ENCODE measurements at regions not wholly inside any gene's neighbourhood (a gene's known extent, or its start where the extent isn't known, plus 50 kb on each side); places are given as distances from the start of the nearest gene placed in this dataset.
"Not testable (repeated sequence)": the region's sequence is repeated elsewhere in the genome, so short reads cannot be mapped to it uniquely, and the experiment has no call there.

GRCh38 chr2:224173933-224174332 is 134.8 kb upstream of the SERPINE2 start:
- no peaks in the 10 kb centered on the region for H3K27me3 ChIP-seq (ENCODE audit: control insufficient read depth, insufficient read depth, low read length)
- WGBS (ENCODE audit: insufficient coverage), result 67% methylated on average over 1 of the region's 3 CpGs
- DNase-seq (ENCODE audit: low read depth in 4 of 6, low spot score in 6 of 6), result peak in 1 of 6 donors; percentile 5
- H3K27ac ChIP-seq (ENCODE audit: low read depth, low read length), result no peak overlapping the region
- H3K4me1 ChIP-seq (ENCODE audit: control insufficient read depth, insufficient read depth, low read length), result peaks cover 8% of the 10 kb centered on the region
- no peak overlapping the region for H3K4me3 ChIP-seq (ENCODE audit: low read depth, low read length)
- no peaks in the 10 kb centered on the region for H3K9me3 ChIP-seq (ENCODE audit: control insufficient read depth, insufficient read depth, low read length)
- H3K36me3 ChIP-seq (ENCODE audit: control insufficient read depth, insufficient read depth, low read length), result no peaks in the 10 kb centered on the region

DNA sequence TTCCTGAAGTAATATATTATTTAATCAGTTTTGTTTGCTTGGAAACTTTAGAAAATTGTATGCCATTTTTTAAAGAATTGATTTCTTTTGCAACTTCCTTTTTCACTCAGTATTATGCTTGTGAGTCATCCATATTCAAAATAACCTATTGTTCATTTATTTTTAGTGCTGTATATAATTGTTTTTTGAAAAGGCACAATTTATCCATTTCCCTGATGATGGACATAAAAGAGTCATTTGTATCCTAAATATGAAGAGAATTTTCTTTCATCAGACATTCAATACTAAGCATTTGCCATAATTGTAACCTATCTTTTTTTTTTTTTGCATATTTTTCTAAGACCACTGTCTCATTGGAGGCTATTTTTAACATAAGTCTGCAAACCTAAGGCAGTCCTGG is 134.1 kb upstream of the SERPINE2 start:
- no peaks in the 10 kb centered on the region for H3K36me3 ChIP-seq (ENCODE audit: control insufficient read depth, insufficient read depth, low read length)
- DNase-seq (ENCODE audit: low read depth in 4 of 6, low spot score in 6 of 6), result no peak
- H3K27ac ChIP-seq (ENCODE audit: low read depth, low read length), result no peak overlapping the region
- no peak overlapping the region for H3K4me3 ChIP-seq (ENCODE audit: low read depth, low read length)
- H3K27me3 ChIP-seq (ENCODE audit: control insufficient read depth, insufficient read depth, low read length), result no peaks in the 10 kb centered on the region
- no peaks in the 10 kb centered on the region for H3K9me3 ChIP-seq (ENCODE audit: control insufficient read depth, insufficient read depth, low read length)
- peaks cover 5% of the 10 kb centered on the region for H3K4me1 ChIP-seq (ENCODE audit: control insufficient read depth, insufficient read depth, low read length)

DNA sequence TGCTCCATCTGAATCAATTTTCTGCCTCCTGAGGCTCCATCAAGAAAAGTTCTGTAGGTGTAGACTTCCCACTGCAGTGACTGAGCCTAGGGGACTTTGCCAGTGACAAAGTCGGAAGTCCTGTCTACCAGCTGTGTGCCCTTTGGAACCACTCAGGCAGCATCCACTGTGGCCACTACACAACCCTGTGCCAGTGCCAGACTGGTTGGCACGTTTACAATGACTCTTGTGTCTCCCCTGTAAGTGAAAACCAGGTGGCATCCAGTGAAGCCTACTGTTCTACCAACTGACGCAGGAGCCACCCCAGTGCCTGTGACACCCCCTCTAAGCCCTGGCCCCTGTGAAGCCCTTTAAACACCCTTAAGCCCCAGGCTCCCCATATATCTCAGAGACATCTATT is 132.1 kb upstream of the SERPINE2 start:
- Histone ChIP-seq H3K27me3 (ENCODE audit: control insufficient read depth, insufficient read depth, low read length) (no peaks in the 10 kb centered on the region), H3K36me3 (ENCODE audit: control insufficient read depth, insufficient read depth, low read length) (no peaks in the 10 kb centered on the region), H3K9me3 (ENCODE audit: control insufficient read depth, insufficient read depth, low read length) (no peaks in the 10 kb centered on the region), H3K4me1 (ENCODE audit: control insufficient read depth, insufficient read depth, low read length) (peaks cover 5% of the 10 kb centered on the region), H3K27ac (ENCODE audit: low read depth, low read length) (no peak overlapping the region), H3K4me3 (ENCODE audit: low read depth, low read length) (no peak overlapping the region)
- WGBS (ENCODE audit: insufficient coverage), result 31% methylated on average over 2 of the region's 3 CpGs
- peak in 4 of 6 donors; percentile 15 to 67 (median 41) for DNase-seq (ENCODE audit: low read depth in 4 of 6, low spot score in 6 of 6)

- H3K27me3 ChIP-seq (ENCODE audit: control insufficient read depth, insufficient read depth, low read length), result no peaks in the 10 kb centered on the region
These were observed 130.8 kb upstream of the SERPINE2 start for GRCh38 chr2:224169847-224170246.

DNA sequence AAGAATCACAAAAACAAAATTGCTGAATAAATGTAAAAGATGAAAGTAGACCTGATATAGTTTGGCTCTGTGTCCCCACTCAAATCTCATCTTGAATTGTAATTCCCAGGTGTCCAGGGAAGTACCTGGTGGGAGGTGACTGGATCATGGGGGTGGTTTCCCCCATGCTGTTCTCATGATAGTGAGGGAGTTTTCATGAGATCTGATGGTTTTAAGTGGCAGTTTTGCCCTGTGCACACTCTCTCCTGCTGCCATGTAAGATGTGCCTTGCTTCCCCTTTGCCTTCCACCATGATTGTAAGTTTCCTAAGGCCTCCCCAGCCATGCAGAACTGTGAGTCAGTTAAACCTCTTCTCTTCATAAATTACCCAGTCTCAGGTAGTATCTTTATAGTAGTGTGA is 128.7 kb upstream of the SERPINE2 start:
- not testable (repeated sequence) for H3K9me3 ChIP-seq (ENCODE audit: control insufficient read depth, insufficient read depth, low read length); H3K36me3 ChIP-seq (ENCODE audit: control insufficient read depth, insufficient read depth, low read length); H3K27me3 ChIP-seq (ENCODE audit: control insufficient read depth, insufficient read depth, low read length); H3K27ac ChIP-seq (ENCODE audit: low read depth, low read length); H3K4me3 ChIP-seq (ENCODE audit: low read depth, low read length); DNase-seq (ENCODE audit: low read depth in 4 of 6, low spot score in 6 of 6); H3K4me1 ChIP-seq (ENCODE audit: control insufficient read depth, insufficient read depth, low read length)

More at GRCh38 chr2:224169847-224170246, 130.8 kb upstream of the SERPINE2 start:
- DNase-seq (ENCODE audit: low read depth in 4 of 6, low spot score in 6 of 6), result no peak
- 92% methylated on average over 6 of the region's 8 CpGs for WGBS (ENCODE audit: insufficient coverage)
- H3K27ac ChIP-seq (ENCODE audit: low read depth, low read length), result no peak overlapping the region
- H3K4me1 ChIP-seq (ENCODE audit: control insufficient read depth, insufficient read depth, low read length), result peaks cover 5% of the 10 kb centered on the region
- H3K36me3 ChIP-seq (ENCODE audit: control insufficient read depth, insufficient read depth, low read length), result no peaks in the 10 kb centered on the region
- H3K4me3 ChIP-seq (ENCODE audit: low read depth, low read length), result no peak overlapping the region
- H3K9me3 ChIP-seq (ENCODE audit: control insufficient read depth, insufficient read depth, low read length), result no peaks in the 10 kb centered on the region

DNA sequence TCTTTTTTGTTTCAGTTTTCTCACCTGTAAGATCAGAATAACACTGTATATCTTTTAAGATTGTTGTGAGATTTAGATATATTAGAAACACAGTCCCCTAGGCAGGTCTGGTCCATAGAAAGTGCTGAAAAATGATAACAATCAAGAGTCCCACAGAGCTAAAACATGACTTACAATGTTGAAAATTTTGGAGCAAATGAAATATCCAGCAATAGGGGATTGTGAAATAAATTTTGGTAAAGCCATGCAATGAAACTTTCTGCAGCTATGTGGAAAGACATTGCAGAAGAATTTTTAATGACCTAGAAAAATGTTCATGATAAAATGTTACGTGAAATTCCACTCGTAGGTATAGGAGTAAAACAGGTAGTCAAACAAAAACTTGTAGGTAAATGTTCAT is 127.6 kb upstream of the SERPINE2 start:
- no peaks in the 10 kb centered on the region for H3K27me3 ChIP-seq (ENCODE audit: control insufficient read depth, insufficient read depth, low read length)
- WGBS (ENCODE audit: insufficient coverage), result no CpG with 5 or more reads among the region's 2 CpGs
- H3K36me3 ChIP-seq (ENCODE audit: control insufficient read depth, insufficient read depth, low read length), result no peaks in the 10 kb centered on the region
- H3K4me3 ChIP-seq (ENCODE audit: low read depth, low read length), result no peak overlapping the region
- H3K4me1 ChIP-seq (ENCODE audit: control insufficient read depth, insufficient read depth, low read length), result peaks cover 5% of the 10 kb centered on the region
- H3K27ac ChIP-seq (ENCODE audit: low read depth, low read length), result no peak overlapping the region
- H3K9me3 ChIP-seq (ENCODE audit: control insufficient read depth, insufficient read depth, low read length), result no peaks in the 10 kb centered on the region
- DNase-seq (ENCODE audit: low read depth in 4 of 6, low spot score in 6 of 6), result no peak

DNA sequence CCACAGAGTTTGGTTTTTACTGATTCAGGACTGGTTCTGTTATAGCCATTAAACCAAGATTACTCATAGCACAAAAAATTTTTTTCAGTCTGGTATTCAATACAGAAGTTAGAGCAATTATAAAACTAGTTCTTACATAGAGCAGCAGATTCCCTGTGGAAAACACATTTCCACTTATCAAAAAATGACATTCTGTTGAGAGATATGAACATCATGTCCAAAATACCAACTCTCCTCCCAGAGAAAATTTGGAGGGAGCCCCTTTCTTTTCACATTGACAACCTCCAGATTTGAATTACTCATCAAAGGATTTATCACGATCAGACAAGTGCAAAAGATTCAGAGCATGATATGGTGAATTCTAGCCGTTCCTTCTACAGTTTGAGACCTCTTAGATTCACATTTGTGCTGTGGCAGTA is 126.8 kb upstream of the SERPINE2 start:
- H3K27me3 ChIP-seq (ENCODE audit: control insufficient read depth, insufficient read depth, low read length), result no peaks in the 10 kb centered on the region
- H3K9me3 ChIP-seq (ENCODE audit: control insufficient read depth, insufficient read depth, low read length), result no peaks in the 10 kb centered on the region
- H3K27ac ChIP-seq (ENCODE audit: low read depth, low read length), result no peak overlapping the region
- no peak for DNase-seq (ENCODE audit: low read depth in 4 of 6, low spot score in 6 of 6)
- no peak overlapping the region for H3K4me3 ChIP-seq (ENCODE audit: low read depth, low read length)
- H3K36me3 ChIP-seq (ENCODE audit: control insufficient read depth, insufficient read depth, low read length), result no peaks in the 10 kb centered on the region
- no peaks in the 10 kb centered on the region for H3K4me1 ChIP-seq (ENCODE audit: control insufficient read depth, insufficient read depth, low read length)
- no CpG with 5 or more reads among the region's 2 CpGs for WGBS (ENCODE audit: insufficient coverage)

- DNase-seq (ENCODE audit: low read depth in 4 of 6, low spot score in 6 of 6), result no peak
- no peak overlapping the region for H3K4me3 ChIP-seq (ENCODE audit: low read depth, low read length)
- H3K9me3 ChIP-seq (ENCODE audit: control insufficient read depth, insufficient read depth, low read length), result no peaks in the 10 kb centered on the region
- H3K27me3 ChIP-seq (ENCODE audit: control insufficient read depth, insufficient read depth, low read length), result no peaks in the 10 kb centered on the region
- H3K36me3 ChIP-seq (ENCODE audit: control insufficient read depth, insufficient read depth, low read length), result no peaks in the 10 kb centered on the region
- no peaks in the 10 kb centered on the region for H3K4me1 ChIP-seq (ENCODE audit: control insufficient read depth, insufficient read depth, low read length)
- 78% methylated on average over 4 of the region's 4 CpGs for WGBS (ENCODE audit: insufficient coverage)
- H3K27ac ChIP-seq (ENCODE audit: low read depth, low read length), result no peak overlapping the region
These were observed 124.7 kb upstream of the SERPINE2 start for GRCh38 chr2:224163566-224164307.

DNA sequence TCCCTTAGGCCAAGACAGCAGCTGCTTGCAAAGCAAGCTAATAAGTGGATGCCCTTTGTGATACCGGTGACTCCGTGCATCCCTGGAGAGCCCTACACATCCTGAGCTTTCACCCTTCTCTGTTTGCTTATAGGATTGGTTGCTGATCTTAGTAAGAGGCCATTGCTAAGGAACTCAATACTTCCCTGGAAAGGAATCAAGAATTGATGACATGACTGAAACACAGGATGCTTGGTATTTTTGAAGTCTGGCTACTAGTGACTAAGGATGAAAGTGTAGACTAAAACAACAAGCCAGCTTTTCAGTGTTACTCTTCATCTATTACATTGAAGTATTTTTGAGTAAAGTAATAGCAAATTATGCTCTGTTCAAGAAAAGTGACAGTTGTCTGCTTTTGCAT is 123.0 kb upstream of the SERPINE2 start:
- Histone ChIP-seq H3K9me3 (ENCODE audit: control insufficient read depth, insufficient read depth, low read length) (no peaks in the 10 kb centered on the region), H3K4me1 (ENCODE audit: control insufficient read depth, insufficient read depth, low read length) (no peaks in the 10 kb centered on the region), H3K27me3 (ENCODE audit: control insufficient read depth, insufficient read depth, low read length) (no peaks in the 10 kb centered on the region), H3K27ac (ENCODE audit: low read depth, low read length) (no peak overlapping the region), H3K36me3 (ENCODE audit: control insufficient read depth, insufficient read depth, low read length) (no peaks in the 10 kb centered on the region), H3K4me3 (ENCODE audit: low read depth, low read length) (no peak overlapping the region)
- no peak for DNase-seq (ENCODE audit: low read depth in 4 of 6, low spot score in 6 of 6)
- no CpG with 5 or more reads among the region's 2 CpGs for WGBS (ENCODE audit: insufficient coverage)

- no peaks in the 10 kb centered on the region for H3K27me3 ChIP-seq (ENCODE audit: control insufficient read depth, insufficient read depth, low read length)
- 80% methylated on average over 1 of the region's 2 CpGs for WGBS (ENCODE audit: insufficient coverage)
- DNase-seq (ENCODE audit: low read depth in 4 of 6, low spot score in 6 of 6), result no peak
- H3K9me3 ChIP-seq (ENCODE audit: control insufficient read depth, insufficient read depth, low read length), result no peaks in the 10 kb centered on the region
- no peak overlapping the region for H3K4me3 ChIP-seq (ENCODE audit: low read depth, low read length)
- no peak overlapping the region for H3K27ac ChIP-seq (ENCODE audit: low read depth, low read length)
- H3K4me1 ChIP-seq (ENCODE audit: control insufficient read depth, insufficient read depth, low read length), result no peaks in the 10 kb centered on the region
- H3K36me3 ChIP-seq (ENCODE audit: control insufficient read depth, insufficient read depth, low read length), result no peaks in the 10 kb centered on the region
These were observed 122.6 kb upstream of the SERPINE2 start for GRCh38 chr2:224161712-224162111.
